Activated CD8-positive, alpha-beta T cell treated with anti-CD3 and anti-CD28 coated beads, Interleukin-2, amount 10 ng/mL, durations not matched to agents 7 days and 5 days (primary cell): ENCODE measurements at regions not wholly inside any gene's neighbourhood (a gene's known extent, or its start where the extent isn't known, plus 50 kb on each side); places are given as distances from the start of the nearest gene placed in this dataset.

ENCODE experiments used
- ATAC-seq: fragments of 150-1000 bp; cut with Tn5 transposase; one replicate; pipeline ENCODE4 v1.10.0; 2021; ENCODE audit warnings: moderate library complexity
- CTCF ChIA-PET: fragments of 350-600 bp; sonication (Branson Sonifier 250); formaldehyde crosslinking; loops from one replicate; lab custom pipeline; 2021; ENCODE audit warnings: antibody characterized with exemption; lab: Charles Lee
- POLR2A ChIA-PET: fragments of 350-600 bp; sonication (Branson Sonifier 250); formaldehyde crosslinking; loops from one replicate; lab custom pipeline; 2021; ENCODE audit warnings: antibody characterized with exemption; lab: Charles Lee
- DNase-seq: peaks from one replicate; pipeline ENCODE4 v3.0.0-alpha.2; 2020
- H3K27ac Mint-ChIP-seq: one replicate; pipeline ENCODE4 v1.8.0; 2021; ENCODE audit warnings: mild to moderate bottlenecking, mixed read lengths
- H3K27me3 Mint-ChIP-seq: one replicate; pipeline ENCODE4 v1.8.0; 2021; ENCODE audit warnings: low read depth, mixed read lengths
- H3K36me3 Mint-ChIP-seq: one replicate; pipeline ENCODE4 v1.8.0; 2021; ENCODE audit warnings: low read depth, mixed read lengths
- H3K4me1 Mint-ChIP-seq: one replicate; pipeline ENCODE4 v1.8.0; 2021; ENCODE audit warnings: low read depth, mixed read lengths
- H3K4me3 Mint-ChIP-seq: one replicate; pipeline ENCODE4 v1.8.0; 2021; ENCODE audit warnings: mild to moderate bottlenecking, mixed read lengths
- H3K9me3 Mint-ChIP-seq: one replicate; pipeline ENCODE4 v1.8.0; 2022; ENCODE audit warnings: mixed read lengths; ENCODE audit not compliant: insufficient read depth

DNA sequence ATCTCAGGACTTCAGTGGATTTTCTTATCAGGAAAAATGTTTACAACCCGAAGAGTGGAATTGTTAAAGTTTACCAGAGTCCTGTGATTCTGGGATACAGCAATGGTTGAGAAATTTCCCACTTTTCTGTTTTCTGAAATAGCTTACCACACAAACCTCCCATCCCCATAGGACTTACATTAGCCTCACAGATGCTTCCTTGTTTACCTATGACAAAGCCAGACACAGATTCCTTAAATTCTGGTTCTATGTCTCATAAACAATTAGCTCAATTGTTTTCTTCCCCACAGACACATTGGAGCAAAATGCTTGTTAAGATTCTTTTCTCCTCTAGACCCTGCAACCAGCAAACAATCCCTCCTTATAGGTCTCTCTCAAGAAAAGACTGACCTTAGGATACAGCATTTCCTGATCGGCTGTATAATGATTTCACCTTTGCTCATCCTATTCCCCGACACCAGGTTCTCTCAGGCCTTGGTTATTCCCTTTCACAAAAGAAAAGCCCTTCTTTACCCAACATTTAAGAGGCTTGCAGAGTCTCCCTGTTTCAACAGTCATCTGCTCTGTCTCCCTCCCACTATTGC is 886.2 kb downstream of the ARAP2 start:
- H3K36me3 Mint-ChIP-seq: no peaks in the 10 kb centered on the region
- H3K9me3 Mint-ChIP-seq: peaks cover 4% of the 10 kb centered on the region
- no peak overlapping the region for H3K27ac Mint-ChIP-seq
- POLR2A ChIA-PET: no interaction called here
- no peak overlapping the region for H3K4me3 Mint-ChIP-seq
- no peak for ATAC-seq
- no peak for DNase-seq
- no peaks in the 10 kb centered on the region for H3K4me1 Mint-ChIP-seq
- CTCF ChIA-PET: no interaction called here
- no peaks in the 10 kb centered on the region for H3K27me3 Mint-ChIP-seq

DNA sequence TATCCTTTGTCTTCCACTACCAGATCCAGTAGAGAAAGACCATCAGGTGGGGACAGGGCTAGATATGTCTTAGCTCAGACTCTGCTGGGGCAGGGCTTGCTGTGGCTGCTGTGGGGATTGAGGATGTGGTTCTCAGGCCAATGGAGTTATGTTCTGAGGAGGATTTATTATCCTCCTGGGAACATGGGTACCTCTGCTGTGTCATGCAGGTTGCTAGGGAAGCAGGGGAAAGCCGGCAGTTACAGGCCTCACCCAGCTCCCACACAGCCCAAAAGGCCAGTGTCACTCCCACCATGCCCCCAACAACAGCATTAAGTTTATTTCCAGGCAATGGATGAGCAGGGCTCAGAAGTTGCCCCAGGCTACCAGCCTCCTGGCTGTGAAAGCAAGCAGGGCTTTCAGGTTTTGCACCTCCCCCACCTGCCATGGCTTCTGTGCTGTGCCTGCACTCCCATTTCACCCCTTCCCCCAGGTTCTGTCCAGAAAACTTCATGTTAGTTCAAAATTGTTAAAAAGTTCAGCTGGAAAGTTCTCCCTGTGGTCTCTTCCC is 879.9 kb downstream of the ARAP2 start:
- Mint-ChIP-seq H3K4me3 (no peak overlapping the region), H3K4me1 (no peaks in the 10 kb centered on the region), H3K27ac (no peak overlapping the region), H3K27me3 (no peaks in the 10 kb centered on the region), H3K36me3 (no peaks in the 10 kb centered on the region), H3K9me3 (no peaks in the 10 kb centered on the region)
- ChIA-PET POLR2A (no interaction called here), CTCF (no interaction called here)
- no peak for DNase-seq
- ATAC-seq: no peak

DNA sequence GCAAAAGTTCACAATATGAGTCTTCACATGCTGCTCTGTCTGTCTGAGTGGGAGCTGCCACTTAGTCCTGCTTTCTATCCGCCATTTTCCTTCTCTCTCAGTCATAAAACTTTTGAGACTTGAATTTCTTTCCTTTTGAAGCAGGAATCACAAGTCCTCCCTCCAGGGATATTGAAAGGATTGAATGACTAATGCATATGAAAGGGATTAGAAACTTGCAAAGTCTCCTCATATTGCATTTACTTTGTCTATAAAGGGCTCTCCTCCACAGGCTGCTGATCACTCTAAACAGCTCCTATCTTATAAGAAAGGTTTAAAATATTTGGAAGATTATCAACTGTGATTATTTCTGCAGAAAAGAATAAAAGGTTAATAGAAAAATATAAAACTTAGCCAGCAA is 879.1 kb downstream of the ARAP2 start:
- Mint-ChIP-seq H3K4me1 (no peaks in the 10 kb centered on the region), H3K36me3 (no peaks in the 10 kb centered on the region), H3K27ac (no peak overlapping the region), H3K27me3 (no peaks in the 10 kb centered on the region), H3K4me3 (no peak overlapping the region), H3K9me3 (no peaks in the 10 kb centered on the region)
- DNase-seq (no peak), ATAC-seq (no peak)
- ChIA-PET POLR2A (no interaction called here), CTCF (no interaction called here)

DNA sequence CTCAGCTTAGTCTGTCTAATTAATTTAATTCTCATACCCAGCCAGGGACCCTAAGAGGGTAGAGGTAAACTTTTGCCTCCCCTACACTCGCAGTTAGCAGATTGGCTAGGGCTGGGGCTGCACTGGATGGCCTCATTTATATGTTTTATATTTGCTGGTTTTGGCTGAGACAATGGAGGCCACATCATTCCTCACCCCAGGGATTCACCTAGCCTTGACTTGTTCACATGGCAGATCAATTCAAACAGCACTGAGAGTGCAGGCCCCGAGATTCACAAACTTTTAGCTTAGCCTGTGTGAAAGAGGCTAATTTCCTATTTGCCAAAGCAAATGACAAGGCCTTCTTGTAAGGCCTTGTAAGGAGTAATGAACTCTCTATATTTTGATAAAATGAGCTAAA is 844.4 kb downstream of the ARAP2 start:
- no peak for ATAC-seq
- ChIA-PET CTCF (no interaction called here), POLR2A (no interaction called here)
- no peaks in the 10 kb centered on the region for H3K4me1 Mint-ChIP-seq
- H3K27ac Mint-ChIP-seq: no peak overlapping the region
- no peak for DNase-seq
- no peak overlapping the region for H3K4me3 Mint-ChIP-seq
- H3K36me3 Mint-ChIP-seq: no peaks in the 10 kb centered on the region
- H3K27me3 Mint-ChIP-seq: no peaks in the 10 kb centered on the region
- no peaks in the 10 kb centered on the region for H3K9me3 Mint-ChIP-seq

DNA sequence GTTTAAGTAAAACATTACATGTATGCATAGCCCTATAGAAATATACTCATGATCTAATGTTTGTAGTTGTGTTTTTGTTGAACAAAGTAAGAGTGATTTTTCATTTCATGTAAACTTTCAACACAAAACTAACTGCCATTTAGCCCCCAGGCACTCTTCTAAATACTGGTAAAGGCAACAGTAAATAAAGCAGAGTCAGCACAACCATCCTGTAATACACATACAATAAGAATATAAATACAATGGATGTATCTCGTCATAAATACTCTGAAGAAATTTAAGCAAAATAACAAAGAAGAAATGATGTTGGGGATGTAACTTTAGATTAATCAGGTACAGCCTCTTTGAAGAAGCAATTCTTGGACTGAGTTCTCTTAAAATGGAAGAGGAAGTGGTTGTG is 821.2 kb downstream of the ARAP2 start:
- H3K27ac Mint-ChIP-seq: no peak overlapping the region
- POLR2A ChIA-PET: no interaction called here
- no peaks in the 10 kb centered on the region for H3K4me1 Mint-ChIP-seq
- peaks cover 3% of the 10 kb centered on the region for H3K9me3 Mint-ChIP-seq
- H3K36me3 Mint-ChIP-seq: no peaks in the 10 kb centered on the region
- DNase-seq (no peak), ATAC-seq (no peak)
- no peaks in the 10 kb centered on the region for H3K27me3 Mint-ChIP-seq
- no peak overlapping the region for H3K4me3 Mint-ChIP-seq
- CTCF ChIA-PET: no interaction called here

DNA sequence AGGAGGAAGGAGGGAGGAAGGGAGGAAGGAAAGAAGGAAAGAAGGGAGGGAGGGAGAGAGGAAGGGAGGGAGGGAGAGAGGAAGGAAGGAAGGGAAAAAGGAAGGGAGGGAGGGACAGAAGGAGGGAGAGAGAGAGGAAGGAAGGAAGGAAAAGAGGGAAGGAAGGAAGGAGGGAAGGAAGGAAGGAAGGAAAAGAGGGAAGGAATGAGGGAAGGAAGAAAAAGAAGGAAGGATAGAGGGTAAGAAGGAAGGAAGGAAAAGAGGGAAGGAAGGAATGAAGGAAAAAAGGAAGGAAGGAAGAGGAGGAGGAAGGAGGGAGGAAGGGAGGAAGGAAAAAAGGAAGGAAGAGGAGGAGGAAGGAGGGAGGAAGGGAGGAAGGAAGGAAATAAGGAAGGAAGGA is 796.8 kb downstream of the ARAP2 start:
- ChIA-PET CTCF (no interaction called here), POLR2A (no interaction called here)
- no peak overlapping the region for H3K4me3 Mint-ChIP-seq
- ATAC-seq (no peak), DNase-seq (no peak)
- H3K4me1 Mint-ChIP-seq: no peaks in the 10 kb centered on the region
- H3K27me3 Mint-ChIP-seq: no peaks in the 10 kb centered on the region
- H3K36me3 Mint-ChIP-seq: no peaks in the 10 kb centered on the region
- peaks cover 7% of the 10 kb centered on the region for H3K9me3 Mint-ChIP-seq
- no peak overlapping the region for H3K27ac Mint-ChIP-seq

DNA sequence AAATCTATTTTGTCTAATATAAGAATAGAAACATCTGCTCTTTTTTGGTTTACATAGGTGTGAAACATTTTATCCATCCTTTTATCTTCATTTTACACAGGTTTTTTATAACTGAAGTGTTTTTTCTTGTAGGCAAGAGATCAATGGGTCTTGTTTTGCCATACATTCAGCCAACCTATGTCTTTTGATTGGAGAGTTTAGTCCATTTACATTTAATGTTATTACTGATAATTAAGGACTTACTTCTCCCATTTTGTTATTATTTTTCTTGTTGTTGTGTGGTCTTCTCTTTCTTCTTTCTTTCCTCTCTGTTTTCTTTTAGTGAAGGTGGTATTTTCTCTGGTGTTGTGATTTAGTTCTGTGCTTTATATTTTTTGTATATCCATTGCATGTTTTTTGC is 785.3 kb downstream of the ARAP2 start:
- no peaks in the 10 kb centered on the region for H3K36me3 Mint-ChIP-seq
- H3K4me1 Mint-ChIP-seq: no peaks in the 10 kb centered on the region
- CTCF ChIA-PET: no interaction called here
- H3K27me3 Mint-ChIP-seq: no peaks in the 10 kb centered on the region
- peaks cover 6% of the 10 kb centered on the region for H3K9me3 Mint-ChIP-seq
- POLR2A ChIA-PET: no interaction called here
- DNase-seq (no peak), ATAC-seq (no peak)
- H3K4me3 Mint-ChIP-seq: no peak overlapping the region
- no peak overlapping the region for H3K27ac Mint-ChIP-seq

DNA sequence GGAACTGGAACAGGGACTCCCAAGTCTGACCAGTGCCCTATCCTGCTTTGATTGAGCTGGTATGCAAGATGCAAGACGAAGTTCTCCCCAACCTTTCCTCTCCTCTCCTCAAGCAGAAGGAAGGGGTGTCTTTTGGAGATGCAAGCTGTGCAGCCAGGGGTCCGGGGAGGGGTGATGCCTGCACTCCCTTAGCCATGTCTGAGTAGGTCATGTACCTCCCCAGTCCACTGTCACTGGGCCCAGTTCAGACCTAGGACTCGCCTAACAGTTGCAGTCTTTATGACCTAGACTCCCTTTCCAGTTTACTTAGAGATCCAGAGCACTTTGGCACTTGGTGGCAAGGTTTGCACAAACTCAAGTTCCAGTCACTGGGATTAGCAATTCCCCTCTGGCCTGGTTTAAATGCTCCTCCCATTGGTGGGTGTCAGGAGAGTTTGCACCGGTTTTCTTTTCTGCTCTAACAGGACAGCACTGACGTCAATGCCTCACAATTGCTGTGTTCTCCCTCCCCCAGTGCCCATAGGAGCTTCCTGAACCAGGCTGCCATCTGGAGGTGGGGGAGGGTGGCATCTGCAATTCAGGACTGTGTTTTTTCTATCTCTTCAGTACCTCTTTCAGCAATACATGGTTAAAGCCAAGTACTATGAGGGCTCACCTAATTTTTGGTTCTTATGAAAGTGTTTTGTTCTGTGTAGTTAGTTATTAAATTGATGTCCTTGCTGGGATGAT is 782.2 kb downstream of the ARAP2 start:
- H3K9me3 Mint-ChIP-seq: peaks cover 6% of the 10 kb centered on the region

DNA sequence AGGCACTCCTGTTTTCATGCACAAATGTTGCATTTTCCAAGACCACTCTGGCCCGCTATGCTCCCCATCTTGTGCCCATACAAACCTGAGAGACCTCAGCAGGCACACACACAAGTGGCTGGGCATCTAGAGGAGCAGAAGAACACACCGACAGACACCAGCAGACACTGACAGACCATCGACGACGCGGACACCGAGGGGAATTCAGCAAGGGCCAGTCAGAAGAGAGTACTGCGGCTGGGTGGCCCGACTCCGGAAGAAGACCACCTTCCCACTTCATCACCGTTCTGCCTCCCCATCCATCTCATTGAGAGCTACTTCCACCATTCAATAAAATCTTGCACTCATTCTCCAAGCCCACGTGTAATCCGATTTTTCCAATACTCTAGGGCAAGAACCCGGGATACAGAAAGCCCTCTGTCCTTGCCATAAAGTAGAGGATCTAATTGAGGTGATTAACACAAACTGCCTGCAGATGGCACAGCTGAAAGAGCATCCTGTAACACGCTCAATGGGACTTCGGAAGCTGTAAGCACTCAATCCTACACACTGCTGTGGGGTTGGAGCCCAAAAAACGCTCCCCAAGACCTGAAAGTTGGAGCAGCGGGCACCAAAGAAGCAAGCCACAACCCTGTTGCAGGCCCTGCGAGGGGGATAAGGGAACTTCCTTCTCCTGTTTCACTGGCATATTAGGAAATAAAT is 780.9 kb downstream of the ARAP2 start:
- DNase-seq (no peak), ATAC-seq (no peak)
- H3K36me3 Mint-ChIP-seq: no peaks in the 10 kb centered on the region
- no peak overlapping the region for H3K4me3 Mint-ChIP-seq
- H3K9me3 Mint-ChIP-seq: peaks cover 6% of the 10 kb centered on the region
- no peaks in the 10 kb centered on the region for H3K4me1 Mint-ChIP-seq
- H3K27me3 Mint-ChIP-seq: no peaks in the 10 kb centered on the region
- ChIA-PET CTCF (no interaction called here), POLR2A (no interaction called here)
- no peak overlapping the region for H3K27ac Mint-ChIP-seq

More for the DNA sequence above, 782.2 kb downstream of the ARAP2 start:
- DNase-seq: no peak
- ChIA-PET POLR2A (no interaction called here), CTCF (no interaction called here)
- H3K4me1 Mint-ChIP-seq: no peaks in the 10 kb centered on the region
- no peaks in the 10 kb centered on the region for H3K27me3 Mint-ChIP-seq
- no peak overlapping the region for H3K4me3 Mint-ChIP-seq
- ATAC-seq: no peak
- no peak overlapping the region for H3K27ac Mint-ChIP-seq
- H3K36me3 Mint-ChIP-seq: no peaks in the 10 kb centered on the region

DNA sequence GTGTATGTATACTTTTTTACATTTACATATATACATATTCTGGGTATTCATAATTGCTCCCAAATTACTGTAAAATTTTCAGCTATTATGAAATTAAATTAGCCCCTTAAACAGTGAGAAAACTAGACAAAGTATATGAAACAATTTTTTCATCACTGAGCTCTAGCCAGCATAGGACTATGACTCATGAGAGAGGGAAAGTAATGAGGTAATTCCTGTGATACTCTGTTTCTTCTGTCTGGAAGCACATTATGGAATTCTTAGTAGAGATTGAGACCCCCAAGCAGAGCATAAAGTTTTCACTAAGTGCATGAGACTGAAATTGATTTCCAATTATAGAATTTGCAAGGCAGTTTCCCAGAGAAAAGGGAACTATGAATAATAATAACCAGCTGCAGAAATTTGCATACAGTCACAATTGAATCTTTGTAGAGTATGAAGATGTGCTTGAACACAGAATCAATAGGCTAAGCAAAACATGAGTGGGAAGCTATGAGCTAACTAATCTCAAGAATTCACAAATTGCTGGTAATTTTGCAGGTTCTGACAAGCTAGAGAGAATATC is 779.3 kb downstream of the ARAP2 start:
- no peak for DNase-seq
- CTCF ChIA-PET: no interaction called here
- Mint-ChIP-seq H3K9me3 (no peaks in the 10 kb centered on the region), H3K27me3 (no peaks in the 10 kb centered on the region), H3K36me3 (no peaks in the 10 kb centered on the region), H3K4me3 (no peak overlapping the region), H3K27ac (no peak overlapping the region), H3K4me1 (no peaks in the 10 kb centered on the region)
- no peak for ATAC-seq
- POLR2A ChIA-PET: no interaction called here

DNA sequence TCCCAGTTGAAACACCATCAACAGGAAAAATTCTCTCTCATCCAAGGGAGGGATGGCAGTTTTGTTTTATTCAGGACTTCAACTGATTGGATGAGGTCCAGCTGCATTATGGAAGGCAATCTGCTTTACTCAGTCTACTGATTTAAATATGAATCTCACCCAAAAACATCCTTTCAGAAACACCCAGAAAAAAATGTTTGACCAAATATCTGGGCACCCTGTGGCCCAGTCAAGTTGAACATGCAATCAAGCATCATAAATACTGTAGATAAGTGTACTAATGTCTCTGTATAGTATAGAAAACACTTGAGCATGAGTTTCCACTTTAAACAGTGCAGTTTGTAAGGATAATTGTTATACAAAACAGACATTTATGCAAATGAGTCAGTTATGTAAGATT is 753.2 kb downstream of the ARAP2 start:
- ChIA-PET POLR2A (no interaction called here), CTCF (no interaction called here)
- Mint-ChIP-seq H3K27ac (no peak overlapping the region), H3K4me3 (no peak overlapping the region), H3K27me3 (no peaks in the 10 kb centered on the region), H3K4me1 (no peaks in the 10 kb centered on the region), H3K36me3 (no peaks in the 10 kb centered on the region), H3K9me3 (no peaks in the 10 kb centered on the region)
- DNase-seq (no peak), ATAC-seq (no peak)

DNA sequence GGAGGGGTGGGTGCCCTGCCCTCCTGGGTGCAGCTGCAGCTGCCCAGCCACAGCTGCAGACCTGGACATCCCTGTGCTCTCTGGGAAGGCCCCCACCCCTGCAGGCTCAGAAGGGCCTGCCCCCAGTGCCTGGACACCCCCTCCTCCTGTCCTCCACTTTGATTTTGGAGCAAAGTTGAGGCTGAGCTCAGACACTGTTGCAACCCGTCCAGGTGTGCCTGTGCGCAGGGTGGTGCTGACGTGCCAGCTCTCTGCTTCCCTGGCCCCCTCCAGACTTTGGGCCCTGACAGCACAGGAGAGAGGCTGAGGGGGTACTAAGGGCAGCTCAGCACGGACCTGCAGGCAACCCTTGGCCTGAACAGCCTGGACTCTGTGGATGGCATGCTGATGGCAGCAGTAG is 750.3 kb downstream of the ARAP2 start:
- ChIA-PET CTCF (no interaction called here), POLR2A (no interaction called here)
- Mint-ChIP-seq H3K9me3 (no peaks in the 10 kb centered on the region), H3K27me3 (no peaks in the 10 kb centered on the region), H3K4me3 (no peak overlapping the region), H3K4me1 (no peaks in the 10 kb centered on the region), H3K36me3 (no peaks in the 10 kb centered on the region), H3K27ac (no peak overlapping the region)
- ATAC-seq: no peak
- DNase-seq: no peak
